ENCODE measurements at regions not wholly inside any gene's neighbourhood (a gene's known extent, or its start where the extent isn't known, plus 50 kb on each side); places are given as distances from the start of the nearest gene placed in this dataset.
A peak's percentile ranks its signal among the peaks of the same experiment; 100 is the strongest.

- Histone ChIP-seq H3K27me3 (ENCODE audit: insufficient read depth, low read depth, severe bottlenecking) (no peaks in the 10 kb centered on the region), H3K36me3 (no peaks in the 10 kb centered on the region), H3K4me3 (ENCODE audit: low read depth, low read length) (no peak overlapping the region), H3K9me3 (ENCODE audit: severe bottlenecking) (no peaks in the 10 kb centered on the region), H3K27ac (no peak overlapping the region)
- DNase-seq, result no peak
- no peak for TF ChIP-seq CTCF (IDR thresholded peaks at IDR 0.05; ENCODE audit: low read depth, low read length)
Observed at GRCh38 chr15:45785897-45786296, 151.1 kb downstream of the SQOR start.

DNA sequence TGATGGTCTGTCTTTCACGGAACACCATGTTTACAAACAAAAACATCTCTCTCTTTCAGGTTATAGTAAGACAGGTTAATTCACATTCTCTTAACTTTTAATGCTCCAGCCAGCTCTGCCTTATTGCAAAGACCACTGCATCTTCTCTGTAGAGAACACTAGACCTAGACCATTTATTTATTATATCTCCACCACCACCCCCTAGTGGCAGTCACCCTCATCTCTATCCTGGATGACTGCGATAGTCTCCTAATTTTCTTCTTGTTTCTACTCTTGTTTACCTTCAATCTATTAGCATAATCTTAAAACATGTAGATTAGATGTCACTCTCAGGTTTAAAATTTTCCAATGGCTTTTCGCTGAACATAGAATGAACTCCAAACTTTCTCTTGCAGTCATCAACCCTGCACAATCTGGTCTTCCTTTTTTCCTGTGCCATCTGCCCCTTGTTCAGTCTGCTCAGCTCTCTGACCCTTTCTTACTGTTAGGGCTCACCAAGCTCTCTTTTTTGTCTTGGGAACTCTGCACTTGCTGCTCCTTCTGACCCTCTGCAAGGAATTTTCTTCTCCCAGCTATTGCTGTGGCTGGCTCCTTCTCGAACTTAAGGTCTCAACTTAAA, 155.6 kb downstream of the SQOR start:
- peak; percentile 45 for TF ChIP-seq CTCF (IDR thresholded peaks at IDR 0.05; ENCODE audit: low read depth, low read length)
- no peaks in the 10 kb centered on the region for H3K9me3 ChIP-seq (ENCODE audit: severe bottlenecking)
- H3K36me3 ChIP-seq, result no peaks in the 10 kb centered on the region
- H3K27me3 ChIP-seq (ENCODE audit: insufficient read depth, low read depth, severe bottlenecking), result no peaks in the 10 kb centered on the region
- no peak overlapping the region for H3K4me3 ChIP-seq (ENCODE audit: low read depth, low read length)
- DNase-seq, result peak; percentile 60
- no peak overlapping the region for H3K27ac ChIP-seq

DNA sequence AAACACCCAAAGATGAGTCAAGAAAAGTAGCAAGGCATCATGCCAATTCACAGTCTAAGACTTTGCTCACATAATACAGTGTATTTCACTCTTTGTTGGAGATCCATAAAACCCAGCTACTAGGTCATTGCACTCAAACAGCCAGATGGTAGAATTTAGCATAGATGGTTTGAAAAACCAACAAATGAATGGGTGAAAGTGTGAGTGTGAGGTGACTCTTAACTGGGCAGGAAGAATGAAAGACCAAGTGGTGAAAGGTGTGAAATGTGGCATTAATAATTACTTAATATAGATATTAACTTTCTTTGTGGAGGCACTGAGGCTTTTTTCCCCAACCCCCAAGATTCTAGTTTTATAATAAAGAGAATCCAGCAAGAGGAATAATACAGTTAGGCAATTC, 159.5 kb downstream of the SQOR start:
- Histone ChIP-seq H3K9me3 (ENCODE audit: severe bottlenecking) (no peaks in the 10 kb centered on the region), H3K27ac (no peak overlapping the region), H3K4me3 (ENCODE audit: low read depth, low read length) (no peak overlapping the region), H3K27me3 (ENCODE audit: insufficient read depth, low read depth, severe bottlenecking) (no peaks in the 10 kb centered on the region), H3K36me3 (no peaks in the 10 kb centered on the region)
- no peak for DNase-seq
- TF ChIP-seq CTCF (IDR thresholded peaks at IDR 0.05; ENCODE audit: low read depth, low read length), result no peak

- DNase-seq, result no peak
- Histone ChIP-seq H3K4me3 (ENCODE audit: low read depth, low read length) (no peak overlapping the region), H3K27ac (no peak overlapping the region), H3K36me3 (no peaks in the 10 kb centered on the region), H3K9me3 (ENCODE audit: severe bottlenecking) (no peaks in the 10 kb centered on the region), H3K27me3 (ENCODE audit: insufficient read depth, low read depth, severe bottlenecking) (no peaks in the 10 kb centered on the region)
- TF ChIP-seq CTCF (IDR thresholded peaks at IDR 0.05; ENCODE audit: low read depth, low read length), result no peak
Observed at GRCh38 chr15:45794712-45795439, 160.0 kb downstream of the SQOR start.

GRCh38 chr15:45795440-45796069, 160.7 kb downstream of the SQOR start:
- Histone ChIP-seq H3K4me3 (ENCODE audit: low read depth, low read length) (no peak overlapping the region), H3K36me3 (no peaks in the 10 kb centered on the region), H3K9me3 (ENCODE audit: severe bottlenecking) (no peaks in the 10 kb centered on the region), H3K27me3 (ENCODE audit: insufficient read depth, low read depth, severe bottlenecking) (no peaks in the 10 kb centered on the region), H3K27ac (no peak overlapping the region)
- peak; percentile 62 for DNase-seq
- peak; percentile 81 for TF ChIP-seq CTCF (IDR thresholded peaks at IDR 0.05; ENCODE audit: low read depth, low read length)

Measured in WERI-Rb-1 (cell line).